PC-3 (cell line): ENCODE measurements at regions not wholly inside any gene's neighbourhood (a gene's known extent, or its start where the extent isn't known, plus 50 kb on each side); places are given as distances from the start of the nearest gene placed in this dataset.

Experiments
- ATAC-seq: fragments of 200-7000 bp; cut with Tn5 transposase; 2 replicates; pipeline ENCODE4 v1.9.1; 2020; ENCODE audit warnings: mild to moderate bottlenecking, moderate library complexity
- BruUV-seq: library from RNA; stranded (reverse); fragments of 400-500 nt; replicated peaks from 2 replicates; lab custom pipeline; 2021; lab: Mats Ljungman, UMichigan
- CTCF ChIA-PET: fragments of 300-600 bp; sonication (Branson Sonifier 250); formaldehyde crosslinking; loops from one replicate; lab custom pipeline; 2022; ENCODE audit warnings: antibody characterized with exemption; lab: Charles Lee
- POLR2A ChIA-PET: fragments of 300-600 bp; sonication (Branson Sonifier 250); formaldehyde crosslinking; loops from one replicate; lab custom pipeline; 2022; ENCODE audit warnings: antibody characterized with exemption; ENCODE audit not compliant: unreplicated experiment; lab: Charles Lee
- DNase-seq: peaks from one replicate; pipeline ENCODE4 v3.0.0-alpha.2; 2015
- H2AFZ ChIP-seq: fragments of 300-600 bp; sonication (generic); 2 replicates; pipeline ENCODE4 v1.6.0; 2016; ENCODE audit warnings: antibody characterized with exemption, low read length
- H3F3A ChIP-seq: fragments of 300-600 bp; sonication (generic); one replicate; pipeline ENCODE4 v1.6.0; 2017; ENCODE audit warnings: antibody characterized with exemption, low read length, control low read depth, mild to moderate bottlenecking; ENCODE audit not compliant: unreplicated experiment
- H3K27ac ChIP-seq: fragments of 300-600 bp; sonication (generic); 2 replicates; pipeline ENCODE4 v1.5.1; 2016; ENCODE audit warnings: mild to moderate bottlenecking, low read length
- H3K27me3 ChIP-seq: fragments of 300-600 bp; sonication (generic); 2 replicates; pipeline ENCODE4 v1.6.1; 2016; ENCODE audit warnings: low read length, mixed read lengths
- H3K36me3 ChIP-seq: fragments of 300-600 bp; sonication (generic); 2 replicates; pipeline ENCODE4 v1.6.1; 2016; ENCODE audit warnings: low read depth, mixed run types, low read length, mixed read lengths
- H3K4me1 ChIP-seq: fragments of 300-600 bp; sonication (generic); 2 replicates; pipeline ENCODE4 v1.5.1; 2016; ENCODE audit warnings: low read length; ENCODE audit not compliant: insufficient read depth
- H3K4me2 ChIP-seq: fragments of 300-600 bp; sonication (generic); 2 replicates; pipeline ENCODE4 v1.6.0; 2016; ENCODE audit warnings: low read length
- H3K4me3 ChIP-seq: fragments of 300-600 bp; sonication (generic); 2 replicates; pipeline ENCODE4 v1.5.1; 2016; ENCODE audit warnings: mild to moderate bottlenecking, low read length, mixed read lengths
- H3K79me2 ChIP-seq: fragments of 300-600 bp; sonication (generic); 2 replicates; pipeline ENCODE4 v1.6.1; 2017; ENCODE audit warnings: low read length, mixed read lengths
- H3K9ac ChIP-seq: fragments of 300-600 bp; sonication (generic); 2 replicates; pipeline ENCODE4 v1.6.0; 2016; ENCODE audit warnings: mild to moderate bottlenecking, low read length
- H3K9me2 ChIP-seq: fragments of 300-600 bp; sonication (generic); replicated peaks from 2 replicates; pipeline ENCODE4 v1.6.1; 2016; ENCODE audit warnings: mixed run types, low read length, mixed read lengths
- H3K9me3 ChIP-seq: fragments of 300-600 bp; sonication (generic); 2 replicates; pipeline ENCODE4 v1.6.1; 2016; ENCODE audit warnings: low read length, mixed read lengths
- H4K20me1 ChIP-seq: fragments of 300-600 bp; sonication (generic); 2 replicates; pipeline ENCODE4 v1.6.1; 2016; ENCODE audit warnings: low read length, mixed read lengths
- EZH2 ChIP-seq: fragments of 300-600 bp; sonication (generic); IDR thresholded peaks from one replicate; pipeline ENCODE4 v1.6.1; 2017; ENCODE audit warnings: antibody characterized with exemption, mild to moderate bottlenecking, low read length; ENCODE audit not compliant: unreplicated experiment
- EZH2phosphoT487 ChIP-seq: fragments of 300-600 bp; sonication (generic); IDR thresholded peaks from 2 replicates; pipeline ENCODE4 v1.6.1; 2018; ENCODE audit warnings: mild to moderate bottlenecking, antibody characterized with exemption, low read length, borderline replicate concordance
- intact Hi-C: fragments of 100-400 bp; cut with micrococcal nuclease; formaldehyde crosslinking; loops from 2 replicates; pipeline ENCODE4 v1.9.0; 2023
- TF ChIP-seq, protein P1 (sequence below): fragments of 300-600 bp; sonication (generic); conservative IDR thresholded peaks from 2 replicates; pipeline ENCODE4 v1.5.1; 2017; ENCODE audit warnings: antibody characterized with exemption, low read depth, mild to moderate bottlenecking, low read length

DNA sequence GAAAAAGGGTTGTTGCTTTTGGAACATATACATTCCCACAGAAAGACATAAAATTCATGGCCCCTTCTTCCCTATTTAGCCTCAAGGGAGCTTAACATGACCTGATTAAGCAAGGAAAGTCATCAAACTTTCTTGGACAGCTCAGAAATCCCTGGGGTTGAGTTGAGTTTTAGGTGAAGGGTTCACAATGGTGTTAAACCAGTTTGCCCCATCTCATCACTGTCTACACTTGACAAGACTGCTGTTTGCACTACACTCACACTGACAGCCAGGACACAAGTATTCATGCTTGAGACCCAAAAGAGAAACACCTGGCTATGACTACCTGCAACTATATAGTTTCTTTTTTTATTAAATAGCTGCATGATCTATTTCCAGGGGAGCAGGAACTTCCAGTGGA, 209.8 kb upstream of the TMEM45B start:
- intact Hi-C loops = no loop called here
- ChIA-PET POLR2A (no interaction called here), CTCF (no interaction called here)
- no peaks in the 10 kb centered on the region for H3F3A ChIP-seq
- no peak overlapping the region for H2AFZ ChIP-seq
- no peaks in the 10 kb centered on the region for H4K20me1 ChIP-seq
- no peaks in the 10 kb centered on the region for H3K9me2 ChIP-seq
- 0 out of 2 replicates have a peak, but pooled peaks cover 5% of the 10 kb centered on the region for H3K27me3 ChIP-seq
- H3K4me1 ChIP-seq = peaks cover 12% of the 10 kb centered on the region
- H3K36me3 ChIP-seq = no peaks in the 10 kb centered on the region
- no peak overlapping the region for H3K27ac ChIP-seq
- no peak for TF ChIP-seq EZH2phosphoT487
- TF ChIP-seq, protein P1, sequence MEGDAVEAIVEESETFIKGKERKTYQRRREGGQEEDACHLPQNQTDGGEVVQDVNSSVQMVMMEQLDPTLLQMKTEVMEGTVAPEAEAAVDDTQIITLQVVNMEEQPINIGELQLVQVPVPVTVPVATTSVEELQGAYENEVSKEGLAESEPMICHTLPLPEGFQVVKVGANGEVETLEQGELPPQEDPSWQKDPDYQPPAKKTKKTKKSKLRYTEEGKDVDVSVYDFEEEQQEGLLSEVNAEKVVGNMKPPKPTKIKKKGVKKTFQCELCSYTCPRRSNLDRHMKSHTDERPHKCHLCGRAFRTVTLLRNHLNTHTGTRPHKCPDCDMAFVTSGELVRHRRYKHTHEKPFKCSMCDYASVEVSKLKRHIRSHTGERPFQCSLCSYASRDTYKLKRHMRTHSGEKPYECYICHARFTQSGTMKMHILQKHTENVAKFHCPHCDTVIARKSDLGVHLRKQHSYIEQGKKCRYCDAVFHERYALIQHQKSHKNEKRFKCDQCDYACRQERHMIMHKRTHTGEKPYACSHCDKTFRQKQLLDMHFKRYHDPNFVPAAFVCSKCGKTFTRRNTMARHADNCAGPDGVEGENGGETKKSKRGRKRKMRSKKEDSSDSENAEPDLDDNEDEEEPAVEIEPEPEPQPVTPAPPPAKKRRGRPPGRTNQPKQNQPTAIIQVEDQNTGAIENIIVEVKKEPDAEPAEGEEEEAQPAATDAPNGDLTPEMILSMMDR = no peak
- no peak for TF ChIP-seq EZH2
- H3K4me3 ChIP-seq = no peak overlapping the region
- H3K4me2 ChIP-seq = no peak overlapping the region
- no peaks in the 10 kb centered on the region for H3K79me2 ChIP-seq
- H3K9ac ChIP-seq = no peak overlapping the region
- DNase-seq (no peak), ATAC-seq (no peak)
- no peaks in the 10 kb centered on the region for H3K9me3 ChIP-seq
- no TSS peak for BruUV-seq

DNA sequence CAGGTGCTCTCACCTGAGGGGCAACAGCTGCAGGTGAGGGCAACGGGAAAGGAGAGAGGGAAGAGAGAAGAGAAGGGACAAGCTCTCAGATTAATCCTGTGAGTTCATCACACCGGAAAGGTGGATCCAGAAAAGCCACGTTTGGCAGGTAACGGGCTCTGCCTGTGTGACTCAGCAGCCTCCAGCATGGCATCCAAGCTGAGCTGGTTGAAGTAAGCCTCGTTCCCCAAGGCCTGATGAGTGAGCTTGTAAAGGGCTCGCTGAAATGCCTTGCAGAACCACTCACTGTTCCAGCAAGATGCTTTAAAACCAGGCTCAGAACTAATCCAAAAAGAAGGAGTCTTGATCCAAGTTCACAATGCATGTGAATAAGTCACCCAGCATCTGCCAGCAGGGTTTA, 206.9 kb upstream of the TMEM45B start:
- H3K27ac ChIP-seq = no peak overlapping the region
- ChIA-PET POLR2A (interaction anchor here (0.6 kb wide), 1 partner anchor 10 kb away, joined by 3 read pairs; no protein-coding TSS in a partner anchor), CTCF (no interaction called here)
- no peak overlapping the region for H3K4me3 ChIP-seq
- H3K79me2 ChIP-seq = no peaks in the 10 kb centered on the region
- DNase-seq (peak; percentile 92), ATAC-seq (peak; percentile 78)
- H3K4me1 ChIP-seq = peaks cover 21% of the 10 kb centered on the region
- no peaks in the 10 kb centered on the region for H3K9me3 ChIP-seq
- intact Hi-C loops = no loop called here
- H3K36me3 ChIP-seq = no peaks in the 10 kb centered on the region
- no peak overlapping the region for H3K4me2 ChIP-seq
- no peak overlapping the region for H3K9ac ChIP-seq
- H3F3A ChIP-seq = no peaks in the 10 kb centered on the region
- H4K20me1 ChIP-seq = no peaks in the 10 kb centered on the region
- 0 out of 2 replicates have a peak, but pooled peaks cover 3% of the 10 kb centered on the region for H3K27me3 ChIP-seq
- no peaks in the 10 kb centered on the region for H3K9me2 ChIP-seq
- TF ChIP-seq EZH2phosphoT487 (no peak), EZH2 (no peak)
- TF ChIP-seq, protein P1 = no peak
- no peak overlapping the region for H2AFZ ChIP-seq
- no TSS peak for BruUV-seq

DNA sequence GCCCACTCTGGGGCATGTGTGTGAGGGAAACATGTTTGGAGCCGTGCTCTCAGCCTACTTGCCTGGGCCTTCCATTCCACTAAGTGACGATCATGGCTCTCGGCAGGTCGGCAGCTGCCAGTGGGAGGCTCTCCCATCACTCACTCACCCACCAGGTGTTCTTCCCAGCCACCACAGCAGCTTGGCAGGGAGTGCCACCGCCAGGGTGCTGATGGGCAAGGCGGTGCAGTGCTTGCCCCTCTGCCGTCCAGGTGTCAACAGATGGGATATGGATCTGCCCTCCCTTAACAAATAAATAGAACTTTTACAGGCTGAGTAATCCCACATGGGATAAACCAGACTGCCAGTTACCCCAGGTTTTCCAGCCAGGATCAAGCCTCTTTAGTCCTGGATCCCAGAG, 205.5 kb upstream of the TMEM45B start:
- DNase-seq = no peak
- ChIA-PET CTCF (no interaction called here), POLR2A (no interaction called here)
- Histone ChIP-seq H3K9ac (no peak overlapping the region), H3F3A (no peaks in the 10 kb centered on the region), H2AFZ (no peak overlapping the region), H3K4me2 (no peak overlapping the region), H4K20me1 (no peaks in the 10 kb centered on the region), H3K4me3 (no peak overlapping the region), H3K36me3 (no peaks in the 10 kb centered on the region), H3K9me3 (no peaks in the 10 kb centered on the region), H3K9me2 (no peaks in the 10 kb centered on the region), H3K27me3 (0 out of 2 replicates have a peak, but pooled peaks cover 3% of the 10 kb centered on the region), H3K79me2 (no peaks in the 10 kb centered on the region), H3K27ac (no peak overlapping the region), H3K4me1 (peaks cover 21% of the 10 kb centered on the region)
- intact Hi-C loops = no loop called here
- TF ChIP-seq, protein P1 = no peak
- TF ChIP-seq EZH2 (no peak), EZH2phosphoT487 (no peak)
- no peak for ATAC-seq
- no TSS peak for BruUV-seq
